ENCODE measurements at regions not wholly inside any gene's neighbourhood (a gene's known extent, or its start where the extent isn't known, plus 50 kb on each side); places are given as distances from the start of the nearest gene placed in this dataset.
"Not testable (repeated sequence)": the region's sequence is repeated elsewhere in the genome, so short reads cannot be mapped to it uniquely, and the experiment has no call there.

DNA sequence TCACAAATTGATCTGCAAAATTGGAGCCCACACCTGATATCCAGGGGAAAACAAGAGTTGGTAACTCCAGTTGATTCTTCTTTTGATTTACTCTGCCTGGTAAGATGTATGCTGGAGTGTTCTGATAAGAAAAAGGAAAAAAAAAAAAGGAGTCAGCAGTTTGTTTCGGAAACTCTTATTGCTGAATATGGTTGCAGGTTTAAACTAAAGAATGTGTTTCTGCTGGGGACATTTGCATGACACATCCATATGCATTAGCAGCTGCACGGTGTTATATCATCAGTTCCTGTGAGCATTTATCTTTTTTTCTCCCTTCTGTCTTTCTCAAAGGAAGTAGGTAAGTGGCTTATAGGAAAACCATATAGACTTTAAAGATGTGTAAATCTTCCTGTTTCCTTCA lies 418.5 kb upstream of the ESRRG start:
- Mint-ChIP-seq H3K27me3 (peaks cover 30% of the 10 kb centered on the region), H3K9me3 (ENCODE audit: low read depth) (peaks cover 7% of the 10 kb centered on the region), H3K27ac (no peak overlapping the region), H3K4me1 (ENCODE audit: low read depth) (peaks cover 9% of the 10 kb centered on the region), H3K4me3 (no peak overlapping the region), H3K36me3 (no peaks in the 10 kb centered on the region)

DNA sequence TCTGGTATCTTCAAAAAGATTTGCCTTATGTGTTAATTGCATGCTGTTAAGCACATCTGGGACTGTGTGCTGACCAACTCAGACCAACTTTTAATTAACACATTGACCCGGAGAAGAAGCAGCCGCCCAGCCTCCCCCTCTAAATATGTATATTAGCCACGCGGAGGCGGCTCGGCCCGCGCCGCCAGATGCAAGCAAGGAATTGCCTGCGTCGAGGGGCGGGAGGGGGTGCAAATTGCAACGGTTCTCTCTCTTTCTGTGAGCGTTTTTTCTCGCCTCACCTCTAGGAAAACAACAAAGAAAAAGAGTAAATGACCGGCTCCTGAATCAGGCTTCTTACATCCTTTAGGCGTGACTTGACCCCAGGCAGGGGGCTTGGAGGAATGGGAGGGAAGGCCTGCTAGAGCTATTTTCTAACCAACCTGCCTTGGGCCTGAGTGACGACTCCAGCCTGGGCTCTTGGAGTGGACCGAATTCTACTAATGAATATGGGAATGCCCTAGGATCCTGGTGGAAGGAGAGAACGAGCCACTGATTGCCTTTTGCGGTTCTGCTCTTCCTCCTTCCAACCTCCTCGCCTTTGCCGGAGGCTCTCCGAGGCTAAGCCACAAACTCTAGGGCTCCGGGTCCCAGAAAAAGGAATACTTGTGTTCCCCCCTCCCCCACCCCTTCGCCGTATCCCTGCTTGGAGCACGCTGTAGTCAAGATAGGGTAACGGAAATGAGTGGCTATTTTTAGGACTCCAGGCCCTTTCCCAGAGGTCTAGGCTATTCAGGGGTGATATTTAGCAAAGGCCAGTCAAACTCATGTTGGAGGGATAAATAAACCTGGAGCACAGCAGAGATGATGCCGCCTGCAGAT lies 417.0 kb upstream of the ESRRG start:
- no peaks in the 10 kb centered on the region for H3K36me3 Mint-ChIP-seq
- H3K9me3 Mint-ChIP-seq (ENCODE audit: low read depth) = peaks cover 3% of the 10 kb centered on the region
- peaks cover 36% of the 10 kb centered on the region for H3K27me3 Mint-ChIP-seq
- peaks cover 11% of the 10 kb centered on the region for H3K4me1 Mint-ChIP-seq (ENCODE audit: low read depth)
- no peak overlapping the region for H3K27ac Mint-ChIP-seq
- H3K4me3 Mint-ChIP-seq = no peak overlapping the region

DNA sequence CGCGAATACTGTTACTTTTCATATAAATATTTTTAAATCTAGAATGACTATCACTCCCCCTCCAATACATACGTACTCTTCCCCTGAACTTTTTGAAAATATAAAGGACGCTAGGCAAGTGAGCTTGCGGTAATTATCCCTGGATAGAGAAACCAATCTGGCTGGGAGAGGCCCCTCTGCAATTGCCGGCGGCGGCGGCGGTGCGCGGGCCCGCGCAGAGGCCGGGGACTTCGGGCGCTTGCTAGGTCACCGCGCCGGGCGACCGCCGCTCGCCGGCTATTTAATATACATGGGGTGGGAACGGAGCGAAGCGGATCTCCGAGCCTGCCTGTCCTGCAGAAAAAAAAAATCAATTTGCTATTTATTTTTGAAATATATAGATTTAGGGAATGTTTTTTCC lies 416.3 kb upstream of the ESRRG start:
- Mint-ChIP-seq H3K4me1 (ENCODE audit: low read depth) (peaks cover 13% of the 10 kb centered on the region), H3K9me3 (ENCODE audit: low read depth) (no peaks in the 10 kb centered on the region), H3K27ac (no peak overlapping the region), H3K36me3 (no peaks in the 10 kb centered on the region), H3K4me3 (no peak overlapping the region), H3K27me3 (peaks cover 39% of the 10 kb centered on the region)

DNA sequence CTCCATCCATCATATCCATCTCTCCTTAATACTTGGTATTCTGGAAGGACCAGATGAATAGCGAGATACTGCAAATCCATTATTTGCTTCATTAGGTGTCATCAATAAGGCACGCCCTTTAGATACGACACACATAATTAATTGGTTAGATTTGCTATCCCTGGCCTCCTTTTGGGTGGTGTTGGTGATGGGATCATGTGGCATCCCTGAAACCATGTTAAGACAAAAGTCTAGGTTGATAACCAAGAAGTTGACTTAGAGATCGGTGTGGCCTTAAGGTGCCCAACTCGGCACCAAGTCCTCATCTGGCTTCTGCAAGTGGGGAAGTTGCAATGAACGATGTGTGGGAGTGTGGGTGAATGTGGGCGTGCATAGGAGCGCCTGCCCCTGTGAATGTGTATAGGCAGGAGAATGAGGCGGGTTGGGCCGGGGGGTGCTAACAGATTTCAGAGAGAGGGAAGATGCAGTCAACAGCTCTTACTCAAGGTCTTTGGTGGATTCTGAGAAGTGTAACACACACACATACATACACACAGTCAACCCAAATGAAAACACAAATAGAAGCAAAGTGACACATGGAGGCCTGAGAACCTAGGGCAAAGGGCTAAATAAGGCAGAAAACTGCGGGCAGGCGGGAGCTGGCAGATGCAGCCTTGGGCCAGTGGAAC lies 415.7 kb upstream of the ESRRG start:
- H3K27ac Mint-ChIP-seq = no peak overlapping the region
- no peak overlapping the region for H3K4me3 Mint-ChIP-seq
- peaks cover 13% of the 10 kb centered on the region for H3K4me1 Mint-ChIP-seq (ENCODE audit: low read depth)
- H3K36me3 Mint-ChIP-seq = no peaks in the 10 kb centered on the region
- H3K27me3 Mint-ChIP-seq = peaks cover 42% of the 10 kb centered on the region
- no peaks in the 10 kb centered on the region for H3K9me3 Mint-ChIP-seq (ENCODE audit: low read depth)

DNA sequence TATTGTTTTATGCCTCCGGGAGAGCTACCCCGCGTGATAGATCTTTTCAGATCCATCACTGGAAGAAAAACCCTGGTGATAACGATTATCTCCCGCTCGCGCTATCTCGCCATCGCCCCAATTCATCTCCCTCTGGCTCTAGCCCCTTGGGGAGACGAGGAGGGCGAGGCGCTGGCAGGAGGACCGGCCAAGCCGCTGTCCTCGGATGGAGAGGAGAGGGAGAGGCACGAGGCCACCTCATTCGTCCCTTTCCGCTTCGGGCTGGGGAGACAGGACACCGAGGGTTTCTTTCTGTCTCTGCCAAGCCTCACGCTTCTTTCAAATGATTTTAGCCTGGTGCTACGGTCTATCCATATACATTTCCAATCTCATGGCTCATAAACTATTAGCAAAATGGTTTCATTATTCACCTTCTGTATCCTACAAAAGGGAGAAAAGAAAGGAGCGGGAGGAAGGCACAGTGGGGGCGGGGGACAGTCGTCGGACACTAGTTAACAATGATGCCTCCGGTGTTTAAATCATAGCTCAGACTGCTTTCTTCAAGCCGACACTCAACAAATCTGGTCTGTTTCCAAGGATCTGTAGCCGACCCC lies 415.0 kb upstream of the ESRRG start:
- Mint-ChIP-seq H3K27ac (no peak overlapping the region), H3K4me3 (no peak overlapping the region), H3K9me3 (ENCODE audit: low read depth) (no peaks in the 10 kb centered on the region), H3K4me1 (ENCODE audit: low read depth) (peaks cover 13% of the 10 kb centered on the region), H3K36me3 (no peaks in the 10 kb centered on the region), H3K27me3 (peaks cover 45% of the 10 kb centered on the region)

DNA sequence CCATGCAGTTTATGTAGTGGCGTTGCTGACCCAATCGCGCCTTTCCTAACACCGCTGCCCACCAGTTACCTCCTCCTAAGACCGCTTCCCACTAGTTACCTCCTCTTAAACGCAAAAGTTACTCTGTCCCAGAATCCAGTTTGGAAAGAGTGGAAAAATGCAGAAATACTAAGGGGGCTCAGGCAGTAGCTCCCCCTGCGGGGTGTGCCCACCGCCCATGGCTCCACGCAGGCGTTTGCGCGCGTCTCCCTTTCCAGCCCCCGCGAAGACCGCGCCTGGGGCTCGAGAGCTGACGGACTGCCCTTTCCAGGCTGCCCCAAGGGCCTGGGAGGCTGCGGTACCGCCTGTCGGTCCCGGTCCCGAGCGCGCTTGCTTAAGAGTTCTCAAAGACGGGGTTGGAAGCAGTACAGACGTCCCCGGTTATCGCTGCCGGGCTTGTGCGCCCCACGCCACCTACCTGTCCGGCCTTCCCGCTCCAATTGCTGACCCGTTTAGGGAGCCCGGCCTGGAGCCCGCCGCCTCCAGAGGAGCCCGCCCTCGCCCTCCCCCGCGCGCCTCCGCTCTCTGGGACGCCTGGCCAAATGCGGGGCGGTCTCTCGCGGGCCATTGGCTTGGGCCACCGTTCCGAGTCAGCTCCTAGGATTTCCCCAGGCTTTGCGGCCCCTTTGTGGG lies 414.1 kb upstream of the ESRRG start:
- no peak overlapping the region for H3K4me3 Mint-ChIP-seq
- no peak overlapping the region for H3K27ac Mint-ChIP-seq
- no peaks in the 10 kb centered on the region for H3K36me3 Mint-ChIP-seq
- H3K4me1 Mint-ChIP-seq (ENCODE audit: low read depth) = peaks cover 13% of the 10 kb centered on the region
- no peaks in the 10 kb centered on the region for H3K9me3 Mint-ChIP-seq (ENCODE audit: low read depth)
- peaks cover 45% of the 10 kb centered on the region for H3K27me3 Mint-ChIP-seq

DNA sequence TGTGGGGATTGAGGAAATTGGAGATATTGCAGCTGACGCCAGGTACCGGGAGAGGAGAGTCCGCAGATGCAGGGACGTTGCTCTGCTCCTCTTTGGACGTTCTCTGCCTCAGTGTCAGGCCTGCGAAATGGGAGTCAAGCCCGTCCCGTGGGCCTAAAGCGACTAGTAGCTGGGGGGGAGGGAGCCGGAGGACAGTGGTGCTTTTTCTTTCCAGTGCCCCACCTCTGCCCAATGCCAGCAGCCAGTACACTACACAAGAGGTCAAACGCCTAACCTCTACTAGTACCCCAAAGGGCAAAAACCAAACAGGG lies 413.6 kb upstream of the ESRRG start:
- Mint-ChIP-seq H3K4me3 (no peak overlapping the region), H3K4me1 (ENCODE audit: low read depth) (peaks cover 13% of the 10 kb centered on the region), H3K27me3 (peaks cover 47% of the 10 kb centered on the region), H3K9me3 (ENCODE audit: low read depth) (no peaks in the 10 kb centered on the region), H3K27ac (no peak overlapping the region), H3K36me3 (no peaks in the 10 kb centered on the region)

DNA sequence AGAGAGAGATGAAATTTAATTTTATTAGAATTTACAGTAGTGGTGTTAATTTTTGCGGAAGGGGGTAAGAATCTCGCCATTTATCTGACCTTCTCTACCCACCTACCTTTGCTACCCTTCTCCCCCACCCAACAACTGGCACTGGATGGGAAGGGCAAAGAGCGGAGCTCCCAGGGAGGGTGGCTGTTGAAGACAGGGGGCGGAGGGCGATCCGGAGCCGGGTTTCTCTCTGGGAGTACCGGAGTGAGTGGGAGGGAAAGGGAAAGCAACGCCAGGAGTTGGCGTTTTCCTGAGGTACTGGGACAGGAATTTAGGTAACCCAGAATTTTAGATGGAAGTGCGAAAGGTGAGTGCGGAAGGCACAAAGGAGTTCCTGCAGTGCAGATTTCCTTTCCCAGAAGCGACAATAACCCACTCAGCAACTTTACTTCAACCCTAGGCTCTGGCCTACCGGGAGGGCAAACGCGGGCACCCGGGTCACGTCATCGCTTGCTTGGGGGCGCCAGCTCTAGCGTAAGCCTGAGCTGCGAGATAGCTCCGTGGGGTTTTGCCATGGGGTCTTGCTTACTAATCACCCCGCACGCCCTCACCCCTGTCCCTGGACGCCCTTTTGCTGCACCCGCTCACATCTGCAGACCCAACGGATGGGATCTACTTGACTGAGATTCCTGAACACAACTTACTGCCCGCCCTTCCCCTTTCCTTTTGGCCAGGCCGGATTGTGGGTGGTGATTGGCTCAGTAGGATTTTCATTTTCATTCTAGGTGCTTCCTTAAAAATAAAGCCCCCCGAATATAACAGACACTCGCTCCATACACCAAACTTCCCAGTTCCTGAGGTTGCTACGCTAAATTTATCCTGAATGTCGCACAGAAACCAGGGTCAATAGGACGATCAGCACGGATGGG lies 413.0 kb upstream of the ESRRG start:
- no peaks in the 10 kb centered on the region for H3K9me3 Mint-ChIP-seq (ENCODE audit: low read depth)
- H3K36me3 Mint-ChIP-seq = no peaks in the 10 kb centered on the region

DNA sequence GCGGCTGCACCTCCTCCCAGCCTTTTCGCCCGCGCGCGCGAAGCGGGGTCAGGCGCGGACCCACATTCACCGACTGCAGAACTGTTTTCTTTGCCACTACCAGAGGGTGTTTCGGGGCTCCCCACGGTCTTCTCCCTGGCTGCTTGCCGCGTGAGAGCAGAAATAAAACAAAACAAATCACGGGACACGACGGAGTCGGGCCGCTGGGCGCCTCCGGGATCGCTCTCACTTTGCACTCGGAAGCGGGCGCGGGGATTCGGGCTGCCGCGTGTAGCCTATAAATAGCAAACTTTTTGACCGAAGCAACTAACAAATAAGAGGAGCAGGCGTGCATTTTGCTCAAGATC lies 412.3 kb upstream of the ESRRG start:
- Mint-ChIP-seq H3K27ac (no peak overlapping the region), H3K4me3 (no peak overlapping the region), H3K36me3 (no peaks in the 10 kb centered on the region)

More for the DNA sequence above, 413.0 kb upstream of the ESRRG start:
- Mint-ChIP-seq H3K4me1 (ENCODE audit: low read depth) (peaks cover 13% of the 10 kb centered on the region), H3K27ac (no peak overlapping the region), H3K27me3 (peaks cover 46% of the 10 kb centered on the region), H3K4me3 (no peak overlapping the region)

DNA sequence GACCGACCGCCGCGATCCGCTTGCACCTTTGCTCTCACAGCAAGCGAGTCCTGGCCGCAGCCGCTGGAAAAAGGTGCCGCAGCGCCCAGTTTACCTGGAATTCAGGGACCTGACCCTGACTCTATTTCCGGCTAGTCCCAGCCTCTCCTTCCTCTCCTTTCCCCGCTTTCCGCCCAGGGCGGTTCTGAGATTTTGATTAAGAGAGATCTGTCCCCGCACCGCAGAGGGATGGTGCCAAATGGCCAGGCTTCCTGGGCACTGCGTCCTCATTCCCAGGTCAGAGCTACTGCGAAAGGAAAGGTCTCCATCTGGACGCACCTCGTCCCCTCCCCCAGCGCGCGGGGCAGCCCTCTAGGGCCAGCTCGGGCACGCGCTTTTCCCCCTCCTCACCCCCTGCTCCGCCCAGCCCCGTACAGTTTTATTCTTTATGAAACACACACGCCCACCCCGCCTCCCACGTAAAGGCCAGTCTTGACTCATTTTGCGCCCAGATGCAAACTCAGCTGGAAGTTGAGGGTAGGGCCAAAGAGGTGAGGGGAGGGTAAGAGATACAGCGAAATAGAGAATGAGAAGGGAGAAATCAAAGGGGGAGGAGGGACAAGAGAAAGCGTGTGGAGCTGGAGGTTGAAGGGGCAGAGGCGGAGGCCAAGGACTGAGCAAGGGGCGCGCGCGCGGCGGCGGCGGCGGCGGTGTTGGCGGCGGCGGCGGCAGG lies 411.8 kb upstream of the ESRRG start:
- no peak overlapping the region for H3K4me3 Mint-ChIP-seq
- H3K9me3 Mint-ChIP-seq (ENCODE audit: low read depth) = no peaks in the 10 kb centered on the region
- H3K27ac Mint-ChIP-seq = no peak overlapping the region
- H3K4me1 Mint-ChIP-seq (ENCODE audit: low read depth) = peaks cover 13% of the 10 kb centered on the region
- H3K27me3 Mint-ChIP-seq = peaks cover 42% of the 10 kb centered on the region
- H3K36me3 Mint-ChIP-seq = no peaks in the 10 kb centered on the region

More for the DNA sequence above, 412.3 kb upstream of the ESRRG start:
- Mint-ChIP-seq H3K4me1 (ENCODE audit: low read depth) (peaks cover 13% of the 10 kb centered on the region), H3K27me3 (peaks cover 42% of the 10 kb centered on the region), H3K9me3 (ENCODE audit: low read depth) (no peaks in the 10 kb centered on the region)

DNA sequence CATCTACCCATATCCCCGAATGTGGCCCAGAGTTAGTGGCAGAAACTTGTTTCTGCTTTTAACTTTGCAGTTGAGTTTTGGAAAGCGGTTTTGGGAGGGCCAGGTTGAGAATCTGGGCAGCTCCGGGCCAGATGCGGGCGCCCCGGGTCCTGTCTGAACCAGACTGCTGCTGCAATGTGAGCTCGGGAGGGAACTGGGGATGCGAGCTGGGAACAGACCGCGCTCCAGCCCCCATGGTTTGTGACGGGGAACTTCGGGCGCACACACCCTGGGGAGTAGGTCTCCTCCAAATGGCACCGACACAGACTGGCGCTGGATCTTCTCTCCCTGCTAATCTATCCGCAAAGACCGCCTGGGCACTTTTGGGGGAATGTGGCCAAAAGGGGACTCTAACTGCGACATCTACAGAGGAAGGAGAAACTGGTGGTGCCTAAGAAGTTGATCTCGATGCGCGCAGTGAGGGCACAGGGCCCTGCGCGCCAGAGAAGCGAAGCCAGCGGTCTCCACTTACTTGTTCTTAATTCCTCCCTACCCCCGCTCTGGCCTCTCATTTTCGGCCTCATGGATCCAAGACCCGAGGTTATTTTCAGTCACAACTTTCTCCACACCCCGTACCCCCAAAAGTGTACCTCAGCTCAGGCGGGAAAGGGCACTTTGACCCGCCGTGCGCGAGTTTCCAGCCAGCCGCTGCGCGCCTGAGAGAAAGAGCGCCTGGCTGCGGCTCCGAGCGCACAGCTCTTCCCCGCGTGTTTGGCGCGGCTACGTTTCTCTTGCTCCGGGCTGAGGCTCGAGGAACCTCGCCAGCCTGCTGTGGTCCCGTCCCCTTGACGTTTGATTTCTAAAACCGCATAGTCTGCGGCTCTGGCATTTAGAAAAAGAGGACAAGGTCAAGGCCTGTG lies 411.0 kb upstream of the ESRRG start:
- Mint-ChIP-seq H3K4me3 (no peak overlapping the region), H3K4me1 (ENCODE audit: low read depth) (peaks cover 12% of the 10 kb centered on the region), H3K9me3 (ENCODE audit: low read depth) (no peaks in the 10 kb centered on the region), H3K27me3 (peaks cover 39% of the 10 kb centered on the region), H3K36me3 (no peaks in the 10 kb centered on the region), H3K27ac (no peak overlapping the region)

DNA sequence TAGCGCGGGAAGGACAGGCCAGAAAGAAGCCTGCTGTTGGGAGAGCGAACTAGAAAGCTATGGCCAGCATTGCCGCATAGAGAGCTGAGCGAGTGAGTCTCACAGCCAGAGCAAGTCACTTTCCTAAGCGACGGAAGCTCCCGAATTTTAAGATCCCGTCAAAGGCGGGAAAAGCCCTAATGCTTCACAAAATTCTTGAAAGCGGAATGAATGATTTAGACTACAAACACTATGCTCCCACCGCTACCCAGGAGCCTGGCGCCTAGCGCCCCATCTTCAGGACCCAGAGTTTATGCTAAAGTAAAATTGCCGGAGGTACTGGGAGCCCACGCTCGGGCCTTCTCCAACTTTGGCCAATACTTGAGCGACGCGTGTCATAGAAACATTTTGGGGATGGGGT lies 409.9 kb upstream of the ESRRG start:
- no peak overlapping the region for H3K4me3 Mint-ChIP-seq
- H3K36me3 Mint-ChIP-seq = no peaks in the 10 kb centered on the region
- H3K27me3 Mint-ChIP-seq = peaks cover 30% of the 10 kb centered on the region
- no peaks in the 10 kb centered on the region for H3K9me3 Mint-ChIP-seq (ENCODE audit: low read depth)
- H3K4me1 Mint-ChIP-seq (ENCODE audit: low read depth) = peaks cover 3% of the 10 kb centered on the region
- H3K27ac Mint-ChIP-seq = no peak overlapping the region

DNA sequence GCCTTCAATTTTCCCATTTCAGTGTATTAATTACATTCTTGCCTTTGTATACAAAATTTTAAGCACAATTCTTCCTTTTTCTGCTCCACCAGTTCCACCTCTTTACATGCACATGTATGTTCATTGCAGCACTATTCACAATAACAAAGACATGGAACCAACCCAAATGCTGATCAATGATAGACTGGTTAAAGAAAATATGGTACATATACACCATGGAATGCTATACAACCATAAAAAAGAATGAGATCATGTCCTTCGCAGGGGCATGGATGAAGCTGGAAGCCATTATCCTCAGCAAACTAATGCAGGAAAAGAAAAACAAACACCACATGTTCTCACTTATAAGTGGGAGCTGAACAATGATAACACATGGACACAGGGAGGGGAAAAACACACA lies 400.1 kb upstream of the ESRRG start:
- H3K27me3 Mint-ChIP-seq; H3K27ac Mint-ChIP-seq; H3K4me1 Mint-ChIP-seq (ENCODE audit: low read depth); H3K9me3 Mint-ChIP-seq (ENCODE audit: low read depth); H3K36me3 Mint-ChIP-seq; H3K4me3 Mint-ChIP-seq: not testable (repeated sequence)

Data from activated naive CD8-positive, alpha-beta T cell (primary cell).